ENCODE measurements at regions not wholly inside any gene's neighbourhood (a gene's known extent, or its start where the extent isn't known, plus 50 kb on each side); places are given as distances from the start of the nearest gene placed in this dataset.

DNA sequence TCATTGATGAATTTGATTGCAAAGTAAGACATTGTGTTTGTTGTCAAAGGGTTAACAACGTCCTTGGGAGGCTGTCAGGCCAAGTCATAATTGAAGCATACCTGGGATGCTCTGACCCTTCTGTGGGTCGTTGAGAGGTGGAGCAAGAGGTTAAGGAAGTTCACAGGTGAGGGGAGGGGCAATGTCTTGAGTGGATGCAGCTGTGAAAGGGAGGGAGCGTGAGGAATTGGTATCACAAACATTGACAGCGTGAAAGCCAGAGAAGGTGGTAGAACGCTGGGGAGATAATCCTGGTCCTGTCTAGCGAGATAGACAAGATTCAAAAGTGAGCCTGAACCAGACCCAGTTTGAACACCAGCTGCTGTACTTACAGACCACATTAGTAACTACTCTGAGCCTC is 79.4 kb downstream of the HES1 start:
- TF ChIP-seq, protein P1, sequence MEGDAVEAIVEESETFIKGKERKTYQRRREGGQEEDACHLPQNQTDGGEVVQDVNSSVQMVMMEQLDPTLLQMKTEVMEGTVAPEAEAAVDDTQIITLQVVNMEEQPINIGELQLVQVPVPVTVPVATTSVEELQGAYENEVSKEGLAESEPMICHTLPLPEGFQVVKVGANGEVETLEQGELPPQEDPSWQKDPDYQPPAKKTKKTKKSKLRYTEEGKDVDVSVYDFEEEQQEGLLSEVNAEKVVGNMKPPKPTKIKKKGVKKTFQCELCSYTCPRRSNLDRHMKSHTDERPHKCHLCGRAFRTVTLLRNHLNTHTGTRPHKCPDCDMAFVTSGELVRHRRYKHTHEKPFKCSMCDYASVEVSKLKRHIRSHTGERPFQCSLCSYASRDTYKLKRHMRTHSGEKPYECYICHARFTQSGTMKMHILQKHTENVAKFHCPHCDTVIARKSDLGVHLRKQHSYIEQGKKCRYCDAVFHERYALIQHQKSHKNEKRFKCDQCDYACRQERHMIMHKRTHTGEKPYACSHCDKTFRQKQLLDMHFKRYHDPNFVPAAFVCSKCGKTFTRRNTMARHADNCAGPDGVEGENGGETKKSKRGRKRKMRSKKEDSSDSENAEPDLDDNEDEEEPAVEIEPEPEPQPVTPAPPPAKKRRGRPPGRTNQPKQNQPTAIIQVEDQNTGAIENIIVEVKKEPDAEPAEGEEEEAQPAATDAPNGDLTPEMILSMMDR (IDR thresholded peaks at IDR 0.05; ENCODE audit: control extremely low read depth, extremely low read depth, low read depth, missing control alignments) = no peak
- DNase-seq (ENCODE audit: extremely low spot score) = no peak
- ChIA-PET POLR2A (no interaction called here), CTCF (interaction anchor here (1.1 kb wide), 1 partner anchor 30 kb away, joined by 3 read pairs; no protein-coding TSS in a partner anchor)

DNA sequence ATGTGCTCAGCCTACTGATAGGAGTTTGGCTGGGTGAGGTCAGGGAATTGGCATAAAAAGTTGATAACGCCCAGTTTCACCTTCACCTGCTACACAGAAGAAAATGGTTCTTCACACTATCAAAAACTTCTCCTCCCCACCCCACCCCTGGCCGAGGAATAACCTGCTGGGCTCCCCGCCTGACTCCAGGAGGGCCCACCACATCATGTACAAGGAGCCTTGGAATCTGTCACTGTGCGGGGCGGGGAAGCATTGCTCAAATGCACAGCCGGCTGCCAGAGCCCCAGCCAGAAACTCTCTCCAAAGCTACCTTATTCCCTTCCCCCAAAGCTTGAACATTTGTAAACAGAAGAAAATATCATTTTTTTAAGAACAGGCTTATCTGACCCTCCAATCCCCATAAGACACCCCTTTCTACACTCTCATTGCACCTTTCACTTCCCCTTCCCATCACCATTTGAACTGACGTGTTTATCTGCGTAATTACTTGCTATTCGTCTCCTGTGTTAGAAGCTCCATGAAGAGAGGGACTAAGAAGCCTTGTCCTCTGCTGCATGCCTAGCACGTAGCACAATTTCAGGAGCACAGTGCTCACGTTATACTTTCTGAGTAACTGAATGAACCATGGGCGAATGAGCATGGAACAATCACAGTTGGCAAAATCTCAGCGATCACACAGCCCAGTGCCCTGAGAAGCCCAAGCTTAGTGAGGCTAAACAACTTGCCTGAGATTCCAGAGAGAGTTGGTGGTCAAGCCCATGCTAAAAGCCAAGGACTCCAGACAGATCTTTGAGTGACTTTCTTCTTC is 82.9 kb downstream of the HES1 start:
- TF ChIP-seq, protein P1 (IDR thresholded peaks at IDR 0.05; ENCODE audit: control extremely low read depth, extremely low read depth, low read depth, missing control alignments) = no peak

DNA sequence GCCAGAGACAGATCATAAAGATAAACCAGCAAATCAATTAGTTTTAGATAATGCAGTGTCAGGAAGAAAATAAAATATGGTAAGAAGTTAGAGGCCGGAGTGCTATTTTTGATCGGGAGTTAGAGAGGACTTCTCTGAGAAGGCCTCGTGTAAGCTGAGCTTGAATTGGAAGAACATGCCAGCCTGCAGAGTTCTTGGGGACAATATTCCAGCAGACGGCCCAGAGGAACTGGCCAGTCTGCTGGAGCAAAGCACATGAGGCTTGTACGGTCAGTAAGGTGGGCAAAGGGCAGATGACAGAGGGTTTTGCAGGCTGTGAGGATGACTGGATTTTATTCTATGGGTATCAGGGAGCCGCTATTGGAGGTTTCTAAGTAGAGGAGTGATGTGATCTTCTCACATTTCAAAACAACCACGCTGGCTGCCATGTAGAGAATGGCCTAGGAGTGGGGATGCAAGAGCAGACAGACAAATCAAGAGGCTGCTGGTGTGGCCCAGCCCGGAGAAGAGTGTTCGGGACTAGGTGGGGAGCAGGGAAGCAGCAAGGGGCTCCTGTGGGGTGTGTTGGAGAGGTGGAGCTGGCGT is 84.0 kb downstream of the HES1 start:
- CTCF ChIA-PET = no interaction called here
- TF ChIP-seq, protein P1 (IDR thresholded peaks at IDR 0.05; ENCODE audit: control extremely low read depth, extremely low read depth, low read depth, missing control alignments) = no peak
- no peak for DNase-seq (ENCODE audit: extremely low spot score)
- POLR2A ChIA-PET = no interaction called here

More for the DNA sequence above, 82.9 kb downstream of the HES1 start:
- CTCF ChIA-PET = no interaction called here
- POLR2A ChIA-PET = no interaction called here
- DNase-seq (ENCODE audit: extremely low spot score) = no peak

DNA sequence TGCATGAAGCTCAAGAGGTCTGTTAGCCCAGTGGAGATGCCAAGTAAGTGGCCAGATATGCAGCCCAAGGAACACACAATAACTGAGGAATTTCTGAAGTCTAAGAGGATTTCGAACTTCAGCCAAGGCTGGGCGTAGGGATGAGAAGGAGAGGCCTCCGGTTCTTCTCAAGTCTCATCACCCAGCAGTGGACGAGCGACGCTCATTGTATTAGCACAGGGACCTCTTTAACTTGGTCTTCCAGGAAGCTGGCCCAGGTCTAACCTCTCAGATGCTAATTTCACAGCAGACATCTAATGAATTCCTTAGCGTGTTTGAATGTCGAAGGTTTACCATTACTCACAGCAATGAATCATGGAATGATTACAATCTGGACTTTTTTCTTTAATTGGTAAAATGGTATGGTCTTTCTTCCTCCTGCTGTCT is 85.0 kb downstream of the HES1 start:
- ChIA-PET POLR2A (no interaction called here), CTCF (no interaction called here)
- no peak for DNase-seq (ENCODE audit: extremely low spot score)
- TF ChIP-seq, protein P1 (IDR thresholded peaks at IDR 0.05; ENCODE audit: control extremely low read depth, extremely low read depth, low read depth, missing control alignments) = no peak

DNA sequence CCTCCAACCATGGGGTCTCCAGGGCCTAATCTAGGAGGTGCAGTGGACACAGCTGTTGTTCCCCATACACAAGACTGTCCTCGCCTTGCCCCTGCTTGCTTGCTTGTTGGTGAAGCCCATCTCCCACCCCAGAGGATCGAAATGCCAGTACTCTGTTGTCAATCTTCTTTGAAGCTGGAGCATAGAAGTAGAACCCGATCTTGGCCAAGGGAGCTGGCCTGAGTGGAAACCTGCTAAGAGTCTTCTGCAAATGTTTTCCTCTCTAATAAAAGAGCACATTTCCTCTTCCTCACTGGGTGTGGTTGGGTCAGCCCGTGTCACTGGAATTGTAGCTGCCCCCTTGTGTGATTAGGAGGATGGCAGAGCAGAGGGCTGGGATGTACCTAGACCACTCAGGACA is 85.4 kb downstream of the HES1 start:
- CTCF ChIA-PET = no interaction called here
- POLR2A ChIA-PET = no interaction called here
- DNase-seq (ENCODE audit: extremely low spot score) = no peak
- TF ChIP-seq, protein P1 (IDR thresholded peaks at IDR 0.05; ENCODE audit: control extremely low read depth, extremely low read depth, low read depth, missing control alignments) = no peak

DNA sequence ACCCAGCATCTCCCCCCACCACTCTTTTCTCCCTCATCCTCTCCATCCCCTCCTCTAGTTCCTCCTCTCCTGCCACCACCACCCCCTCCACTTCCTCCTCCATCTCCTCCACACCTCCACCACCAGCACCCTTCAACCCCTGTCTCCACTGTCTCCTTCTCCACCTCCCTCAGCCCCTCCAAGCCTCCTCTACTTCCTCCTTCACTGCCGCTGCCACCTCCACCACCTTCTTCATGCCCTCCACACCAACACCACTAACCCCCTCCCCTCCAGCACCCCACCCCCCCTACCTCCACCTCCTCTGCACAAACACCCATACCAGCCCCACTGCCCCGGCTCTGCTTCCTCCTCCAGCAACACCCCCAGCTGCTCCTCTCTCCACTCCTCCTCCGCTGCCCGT is 88.0 kb downstream of the HES1 start:
- DNase-seq (ENCODE audit: extremely low spot score) = no peak
- ChIA-PET POLR2A (no interaction called here), CTCF (no interaction called here)
- TF ChIP-seq, protein P1 (IDR thresholded peaks at IDR 0.05; ENCODE audit: control extremely low read depth, extremely low read depth, low read depth, missing control alignments) = no peak
